Activated CD4-positive, alpha-beta T cell treated with anti-CD3 and anti-CD28 coated beads, Interleukin-2, amount 10 ng/mL, durations not matched to agents 7 days and 5 days (primary cell): ENCODE measurements at regions not wholly inside any gene's neighbourhood (a gene's known extent, or its start where the extent isn't known, plus 50 kb on each side); places are given as distances from the start of the nearest gene placed in this dataset.
A peak's percentile ranks its signal among the peaks of the same experiment; 100 is the strongest.

Experiments used
- CTCF ChIA-PET: fragments of 350-600 bp; sonication (Branson Sonifier 250); formaldehyde crosslinking; loops from one replicate; lab custom pipeline; 2021; ENCODE audit warnings: antibody characterized with exemption; lab: Charles Lee
- POLR2A ChIA-PET: fragments of 350-600 bp; sonication (Branson Sonifier 250); formaldehyde crosslinking; loops from one replicate; lab custom pipeline; 2021; ENCODE audit warnings: antibody characterized with exemption; lab: Charles Lee
- DNase-seq: peaks from one replicate; pipeline ENCODE4 v3.0.0-alpha.2; 2020
- H3K27ac Mint-ChIP-seq: one replicate; pipeline ENCODE4 v1.8.0; 2021; ENCODE audit warnings: mild to moderate bottlenecking, moderate library complexity, mixed read lengths
- H3K27me3 Mint-ChIP-seq: one replicate; pipeline ENCODE4 v1.8.0; 2021; ENCODE audit warnings: mixed read lengths
- H3K36me3 Mint-ChIP-seq: one replicate; pipeline ENCODE4 v1.8.0; 2021; ENCODE audit warnings: low read depth, mixed read lengths
- H3K4me1 Mint-ChIP-seq: one replicate; pipeline ENCODE4 v1.8.0; 2021; ENCODE audit warnings: mixed read lengths
- H3K4me3 Mint-ChIP-seq: one replicate; pipeline ENCODE4 v1.8.0; 2021; ENCODE audit warnings: mild to moderate bottlenecking, moderate library complexity, mixed read lengths
- H3K9me3 Mint-ChIP-seq: one replicate; pipeline ENCODE4 v1.8.0; 2021; ENCODE audit warnings: mixed read lengths

DNA sequence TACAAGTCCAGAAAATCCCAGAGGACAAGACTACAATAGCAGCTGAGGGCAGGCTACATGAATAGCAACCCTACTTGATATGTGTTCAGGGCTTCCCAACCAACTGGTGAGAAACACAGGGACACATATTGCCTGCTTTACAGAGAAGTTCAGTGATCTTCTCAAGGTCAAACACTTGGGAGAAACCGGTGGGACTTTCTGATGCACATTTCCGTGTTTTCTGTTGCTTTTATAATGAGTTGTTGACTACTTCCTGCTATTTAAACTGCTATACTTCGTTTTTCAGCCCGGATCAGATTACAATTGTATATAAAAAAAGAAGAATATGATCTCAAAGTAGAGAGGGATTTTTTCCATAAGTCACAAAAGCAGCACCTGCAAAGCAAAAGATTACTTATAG is 175.1 kb downstream of the SNX18 start:
- ChIA-PET POLR2A (no interaction called here), CTCF (no interaction called here)
- H3K4me1 Mint-ChIP-seq: no peaks in the 10 kb centered on the region
- H3K27ac Mint-ChIP-seq: no peak overlapping the region
- H3K9me3 Mint-ChIP-seq: peaks cover 6% of the 10 kb centered on the region
- DNase-seq: no peak
- no peaks in the 10 kb centered on the region for H3K36me3 Mint-ChIP-seq
- H3K27me3 Mint-ChIP-seq: peaks cover 2% of the 10 kb centered on the region
- no peak overlapping the region for H3K4me3 Mint-ChIP-seq

DNA sequence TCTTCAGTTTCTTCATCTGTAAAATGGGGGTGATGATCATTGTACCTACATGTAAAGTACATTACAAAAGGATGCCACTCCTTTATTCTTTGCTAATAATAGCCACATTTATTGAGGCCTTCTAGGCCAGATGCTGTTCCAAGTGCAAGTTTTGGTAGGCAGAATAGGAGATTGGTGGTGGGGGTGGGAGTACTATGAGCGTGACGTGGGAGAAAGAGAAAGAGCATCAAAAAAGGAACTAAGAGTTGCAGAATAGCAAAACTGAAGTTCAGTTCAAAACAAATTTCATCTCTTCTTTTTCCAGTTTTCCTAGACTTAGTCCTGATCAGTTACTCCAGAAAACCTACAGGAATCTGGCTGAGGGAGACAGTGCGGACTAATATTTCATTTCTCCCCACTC is 174.1 kb downstream of the SNX18 start:
- no peaks in the 10 kb centered on the region for H3K36me3 Mint-ChIP-seq
- no peaks in the 10 kb centered on the region for H3K4me1 Mint-ChIP-seq
- CTCF ChIA-PET: no interaction called here
- H3K27me3 Mint-ChIP-seq: peaks cover 2% of the 10 kb centered on the region
- DNase-seq: no peak
- H3K27ac Mint-ChIP-seq: no peak overlapping the region
- POLR2A ChIA-PET: no interaction called here
- no peak overlapping the region for H3K4me3 Mint-ChIP-seq
- H3K9me3 Mint-ChIP-seq: peaks cover 8% of the 10 kb centered on the region

DNA sequence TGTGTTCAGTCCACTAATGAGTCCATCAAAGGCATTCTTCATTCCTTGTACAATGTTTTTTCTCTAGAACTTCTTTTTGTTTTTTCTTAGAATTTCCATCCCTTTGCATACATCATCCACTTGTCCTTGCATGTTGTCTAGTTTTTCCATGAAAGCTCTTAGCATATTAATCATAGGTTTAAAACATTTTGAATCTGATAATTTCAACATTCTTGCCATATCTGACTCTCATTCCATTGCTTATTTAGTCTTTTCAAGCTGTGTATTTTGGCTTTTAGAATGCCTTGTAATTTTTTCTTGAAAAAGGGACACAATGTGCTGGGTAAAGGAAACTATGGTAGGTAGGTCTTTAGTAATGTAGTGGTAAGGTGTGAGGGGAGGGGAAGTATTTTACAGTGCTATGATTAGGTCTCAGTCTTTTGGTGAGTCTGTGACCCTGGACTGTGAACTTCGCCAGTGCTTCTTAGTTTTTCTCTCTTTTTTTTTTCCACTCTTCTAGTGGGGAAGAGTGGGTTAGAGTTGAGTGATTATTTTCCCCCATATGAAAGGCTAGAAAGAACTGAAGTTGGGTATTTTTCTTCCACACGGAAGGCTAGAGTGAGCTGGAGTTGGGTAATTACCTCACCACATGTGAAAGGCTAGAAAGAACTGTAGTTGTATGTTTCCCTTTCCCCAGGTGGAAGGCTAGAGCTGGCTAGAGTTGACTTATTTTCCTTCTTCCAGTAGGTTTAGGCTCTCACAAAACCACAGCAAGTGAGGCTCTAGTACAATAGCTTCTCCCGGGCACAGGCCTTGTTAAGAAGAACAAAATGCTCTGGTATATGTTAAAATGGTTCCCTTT is 172.1 kb downstream of the SNX18 start:
- no peak for DNase-seq
- H3K4me3 Mint-ChIP-seq: no peak overlapping the region
- POLR2A ChIA-PET: no interaction called here
- H3K27ac Mint-ChIP-seq: no peak overlapping the region
- CTCF ChIA-PET: interaction anchor here (0.7 to 1.3 kb wide), 3 partner anchors 8 to 22 kb away, joined by 3 to 4 read pairs (median 4); no protein-coding TSS in a partner anchor
- H3K36me3 Mint-ChIP-seq: no peaks in the 10 kb centered on the region
- peaks cover 16% of the 10 kb centered on the region for H3K9me3 Mint-ChIP-seq
- peaks cover 2% of the 10 kb centered on the region for H3K4me1 Mint-ChIP-seq
- peaks cover 4% of the 10 kb centered on the region for H3K27me3 Mint-ChIP-seq

DNA sequence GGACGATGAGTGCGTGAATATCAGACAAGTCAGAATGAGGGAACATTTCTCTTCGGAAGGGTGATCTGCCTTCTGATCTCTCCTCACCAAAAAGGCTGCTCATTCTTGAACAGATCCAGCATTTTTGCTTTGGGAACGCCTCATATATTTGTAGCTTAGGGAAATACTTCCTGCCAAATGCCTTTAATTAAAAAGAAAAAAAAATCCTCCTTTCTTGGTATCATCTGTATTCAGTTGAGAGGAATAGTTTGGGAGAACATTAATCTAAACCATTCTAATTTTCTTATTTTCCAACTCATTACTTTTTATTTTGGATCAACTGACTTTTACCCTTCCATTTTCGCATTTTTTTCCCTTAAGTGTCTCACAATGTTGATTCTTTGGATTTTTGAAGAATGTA is 163.4 kb downstream of the SNX18 start:
- no peak overlapping the region for H3K27ac Mint-ChIP-seq
- no peak for DNase-seq
- H3K4me1 Mint-ChIP-seq: peaks cover 8% of the 10 kb centered on the region
- no peaks in the 10 kb centered on the region for H3K36me3 Mint-ChIP-seq
- peaks cover 3% of the 10 kb centered on the region for H3K9me3 Mint-ChIP-seq
- ChIA-PET CTCF (interaction anchor here (1.0 to 1.1 kb wide), 2 partner anchors 9 to 10 kb away, joined by 3 to 4 read pairs; no protein-coding TSS in a partner anchor), POLR2A (no interaction called here)
- H3K27me3 Mint-ChIP-seq: peaks cover 18% of the 10 kb centered on the region
- H3K4me3 Mint-ChIP-seq: no peak overlapping the region

DNA sequence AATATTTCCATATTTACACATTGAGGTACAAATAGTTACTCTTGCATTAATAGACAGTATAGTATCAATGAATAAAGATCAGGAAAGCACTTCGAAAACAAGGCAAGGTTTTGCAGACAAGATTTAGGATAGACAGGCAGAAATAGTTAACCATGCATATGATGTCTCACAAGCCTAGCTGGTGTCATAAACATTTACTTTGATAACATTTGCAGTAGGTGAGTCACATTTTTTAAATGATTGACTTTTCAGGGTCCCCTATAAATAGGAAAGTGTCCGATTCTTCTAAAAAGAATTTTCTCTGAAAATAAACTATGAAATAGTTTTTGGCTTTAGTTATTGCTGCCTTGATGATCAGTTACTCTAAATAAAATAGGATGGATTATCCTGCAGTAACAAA is 162.1 kb downstream of the SNX18 start:
- Mint-ChIP-seq H3K27me3 (peaks cover 16% of the 10 kb centered on the region), H3K4me3 (no peak overlapping the region), H3K4me1 (peaks cover 15% of the 10 kb centered on the region), H3K9me3 (peaks cover 8% of the 10 kb centered on the region), H3K27ac (no peak overlapping the region), H3K36me3 (peaks cover 5% of the 10 kb centered on the region)
- no peak for DNase-seq
- POLR2A ChIA-PET: no interaction called here
- CTCF ChIA-PET: no interaction called here

DNA sequence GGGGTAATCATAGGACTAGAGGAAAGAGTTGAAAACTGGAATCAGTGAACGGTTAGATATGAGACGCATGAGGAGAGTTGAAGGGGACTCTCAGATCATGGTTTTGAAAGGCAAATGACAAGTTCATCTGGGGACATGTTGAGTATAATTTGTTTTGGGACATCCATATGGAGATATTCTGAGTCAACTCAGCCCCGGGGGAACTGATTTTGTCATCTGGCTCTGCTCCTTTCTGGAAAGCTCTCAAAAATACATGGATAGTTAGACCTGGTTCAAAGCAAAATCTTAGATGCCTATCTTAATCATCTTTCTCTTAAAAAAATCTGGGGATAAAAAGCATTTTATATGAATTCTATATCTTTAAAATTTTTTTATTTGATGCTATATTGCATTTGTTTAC is 161.2 kb downstream of the SNX18 start:
- Mint-ChIP-seq H3K4me1 (peaks cover 25% of the 10 kb centered on the region), H3K9me3 (peaks cover 9% of the 10 kb centered on the region), H3K4me3 (no peak overlapping the region), H3K27ac (no peak overlapping the region), H3K27me3 (peaks cover 16% of the 10 kb centered on the region), H3K36me3 (peaks cover 9% of the 10 kb centered on the region)
- ChIA-PET POLR2A (no interaction called here), CTCF (no interaction called here)
- DNase-seq: no peak

DNA sequence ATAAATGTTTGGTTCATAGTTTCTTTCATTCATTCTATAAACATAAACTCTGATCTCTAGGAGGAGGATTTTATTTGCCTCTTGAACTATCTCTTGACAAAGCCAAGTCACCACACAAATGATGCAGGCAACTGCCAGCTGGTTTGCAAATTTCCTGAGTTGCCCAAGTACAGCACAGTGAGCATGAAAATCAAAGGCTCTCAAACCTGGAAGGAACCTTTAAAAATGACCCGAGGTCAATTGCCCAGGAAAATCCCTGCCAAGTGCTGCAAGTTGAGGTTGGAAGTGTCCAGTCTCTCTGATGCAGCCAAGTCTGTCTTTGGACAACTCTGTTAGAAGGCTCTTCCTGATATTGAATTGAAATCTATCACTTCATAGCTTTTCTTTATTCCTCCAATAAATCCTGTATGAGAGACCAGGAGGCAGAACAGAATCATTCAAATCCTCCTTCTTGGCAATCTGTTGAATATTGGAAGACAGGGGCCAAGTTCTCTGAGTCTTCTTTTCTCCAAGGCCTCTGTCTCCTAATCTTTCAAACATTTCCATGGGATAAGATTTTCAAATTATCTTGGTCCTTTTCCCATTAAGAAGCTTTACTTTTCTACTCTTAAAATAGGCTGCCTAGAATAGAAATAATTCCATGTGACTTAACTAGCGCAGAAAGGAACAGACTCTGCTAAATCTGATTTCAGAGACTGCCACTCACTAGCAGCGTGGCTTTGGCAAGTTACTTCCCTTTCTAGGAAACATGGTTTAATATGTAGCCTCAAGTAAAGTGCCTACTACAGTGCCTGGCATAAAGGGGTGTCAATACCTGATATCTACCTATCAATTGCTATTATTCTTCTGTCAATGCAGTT is 159.2 kb downstream of the SNX18 start:
- no peak overlapping the region for H3K27ac Mint-ChIP-seq
- peaks cover 24% of the 10 kb centered on the region for H3K36me3 Mint-ChIP-seq
- ChIA-PET CTCF (no interaction called here), POLR2A (no interaction called here)
- H3K4me3 Mint-ChIP-seq: no peak overlapping the region
- H3K9me3 Mint-ChIP-seq: peaks cover 20% of the 10 kb centered on the region
- peaks cover 42% of the 10 kb centered on the region for H3K4me1 Mint-ChIP-seq
- DNase-seq: no peak
- peaks cover 5% of the 10 kb centered on the region for H3K27me3 Mint-ChIP-seq

DNA sequence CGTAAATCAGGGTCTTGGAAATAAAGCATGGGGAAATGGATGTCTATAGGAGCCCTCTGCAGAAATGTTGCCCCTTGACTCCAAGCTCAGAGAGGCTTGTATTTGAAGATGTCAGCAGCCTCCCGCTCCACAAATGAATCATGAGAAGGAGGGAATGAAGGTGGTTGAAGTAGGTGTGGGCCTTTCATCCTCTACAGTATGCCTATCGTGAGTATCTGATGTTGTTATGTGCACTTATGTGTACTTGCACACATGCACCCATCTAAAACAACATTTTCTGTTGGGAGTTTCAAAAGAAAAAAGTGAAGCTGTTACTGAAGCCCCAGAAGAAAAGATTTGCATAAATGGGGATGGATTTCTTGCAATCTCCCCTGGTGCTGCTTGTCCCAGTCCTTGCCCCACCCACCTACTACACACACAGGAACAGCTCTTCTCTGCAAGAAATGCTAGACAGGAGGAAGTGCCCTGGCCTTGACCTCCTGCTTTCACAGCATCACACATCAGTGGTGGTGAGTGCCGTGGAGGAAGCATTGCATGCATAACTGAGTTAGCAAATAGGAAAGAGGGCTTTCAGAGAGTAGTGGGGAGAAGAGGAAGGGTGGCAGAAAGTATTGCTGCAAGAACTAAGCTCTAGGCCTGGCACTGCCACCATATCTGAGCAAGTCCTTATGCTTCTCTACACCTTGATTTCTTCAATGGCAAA is 156.1 kb downstream of the SNX18 start:
- DNase-seq: peak; percentile 71
- Mint-ChIP-seq H3K4me1 (peaks cover 66% of the 10 kb centered on the region), H3K4me3 (no peak overlapping the region), H3K27ac (peak overlapping the region; percentile 62), H3K27me3 (no peaks in the 10 kb centered on the region), H3K9me3 (peaks cover 31% of the 10 kb centered on the region), H3K36me3 (peaks cover 38% of the 10 kb centered on the region)
- ChIA-PET POLR2A (interaction anchor here (0.5 to 0.6 kb wide), 2 partner anchors 24 to 27 kb away, joined by 3 to 5 read pairs; no protein-coding TSS in a partner anchor), CTCF (interaction anchor here (0.8 to 2.0 kb wide), 6 partner anchors 10 to 155 kb away, joined by 3 to 5 read pairs (median 3); partner anchors contain the start of gene SNX18)

DNA sequence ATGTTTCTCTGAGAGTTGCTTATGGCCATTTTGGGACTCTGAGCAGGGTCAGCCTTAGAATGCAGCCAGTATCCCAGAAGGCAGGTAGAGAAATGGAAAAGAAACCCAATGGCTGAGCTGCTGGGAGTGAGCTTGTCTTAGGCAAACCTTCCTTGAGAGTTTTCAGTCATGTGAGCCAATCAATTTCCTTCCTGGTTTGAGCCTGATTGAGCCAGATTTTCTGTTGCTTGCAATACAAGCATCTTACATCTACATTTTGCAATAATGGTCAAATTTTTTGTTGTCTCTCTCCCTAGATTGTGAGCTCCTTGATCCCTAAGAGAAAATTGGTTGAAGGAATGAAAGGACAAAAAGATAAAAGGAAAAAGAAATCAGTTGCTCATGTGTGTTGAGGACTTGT is 155.3 kb downstream of the SNX18 start:
- POLR2A ChIA-PET: no interaction called here
- peaks cover 39% of the 10 kb centered on the region for H3K9me3 Mint-ChIP-seq
- peak overlapping the region; percentile 62 for H3K27ac Mint-ChIP-seq
- no peak for DNase-seq
- peaks cover 71% of the 10 kb centered on the region for H3K4me1 Mint-ChIP-seq
- CTCF ChIA-PET: interaction anchor here (1.1 to 2.0 kb wide), 5 partner anchors 10 to 155 kb away, joined by 3 to 5 read pairs (median 4); partner anchors contain the start of gene SNX18
- no peaks in the 10 kb centered on the region for H3K27me3 Mint-ChIP-seq
- no peak overlapping the region for H3K4me3 Mint-ChIP-seq
- H3K36me3 Mint-ChIP-seq: peaks cover 46% of the 10 kb centered on the region

DNA sequence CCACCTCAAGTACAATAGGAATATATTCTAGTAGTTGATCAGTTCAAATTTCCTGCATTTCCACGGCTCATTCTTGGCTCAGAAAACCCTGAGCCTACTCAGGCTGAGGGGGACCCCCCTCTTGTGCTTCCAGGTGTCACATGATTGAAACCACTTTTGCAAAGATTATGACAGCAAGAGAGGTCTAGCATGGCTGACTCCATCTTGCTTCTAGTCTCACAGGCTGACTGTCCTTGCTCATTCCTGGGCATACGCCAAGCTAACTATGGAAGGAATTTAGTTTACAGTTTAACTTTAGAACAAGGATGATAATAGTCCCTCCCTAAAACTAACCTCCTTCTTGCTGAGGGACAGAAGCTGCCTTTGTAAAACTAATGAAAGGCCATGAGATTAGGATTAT is 154.1 kb downstream of the SNX18 start:
- H3K9me3 Mint-ChIP-seq: peaks cover 41% of the 10 kb centered on the region
- no peak for DNase-seq
- peaks cover 71% of the 10 kb centered on the region for H3K4me1 Mint-ChIP-seq
- H3K27ac Mint-ChIP-seq: no peak overlapping the region
- H3K36me3 Mint-ChIP-seq: peaks cover 47% of the 10 kb centered on the region
- no peak overlapping the region for H3K4me3 Mint-ChIP-seq
- CTCF ChIA-PET: interaction anchor here (1.1 to 1.3 kb wide), 2 partner anchors 9 to 11 kb away, joined by 3 to 4 read pairs; no protein-coding TSS in a partner anchor
- POLR2A ChIA-PET: no interaction called here
- peaks cover under 1% of the 10 kb centered on the region for H3K27me3 Mint-ChIP-seq

DNA sequence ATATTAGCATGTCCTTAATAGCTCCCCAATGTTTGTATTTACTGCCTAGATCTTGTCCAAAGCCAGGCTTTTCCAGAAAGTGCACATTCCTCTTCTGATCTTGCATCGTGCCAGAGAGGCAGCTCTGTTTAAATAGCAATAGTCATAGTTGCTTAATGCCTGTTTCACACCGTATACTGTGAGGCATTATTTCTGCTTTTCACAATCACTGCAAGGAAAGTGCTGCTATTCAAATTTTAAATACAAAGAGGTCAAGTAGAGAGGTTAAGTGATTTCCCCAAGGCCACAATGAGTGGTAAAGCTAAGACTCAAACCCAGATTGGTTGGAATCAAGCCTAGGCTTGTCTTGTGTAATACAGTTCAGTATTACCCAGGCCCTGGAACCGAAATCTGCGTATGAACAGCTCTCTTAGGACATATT is 153.6 kb downstream of the SNX18 start:
- peaks cover 66% of the 10 kb centered on the region for H3K4me1 Mint-ChIP-seq
- peaks cover 2% of the 10 kb centered on the region for H3K27me3 Mint-ChIP-seq

DNA sequence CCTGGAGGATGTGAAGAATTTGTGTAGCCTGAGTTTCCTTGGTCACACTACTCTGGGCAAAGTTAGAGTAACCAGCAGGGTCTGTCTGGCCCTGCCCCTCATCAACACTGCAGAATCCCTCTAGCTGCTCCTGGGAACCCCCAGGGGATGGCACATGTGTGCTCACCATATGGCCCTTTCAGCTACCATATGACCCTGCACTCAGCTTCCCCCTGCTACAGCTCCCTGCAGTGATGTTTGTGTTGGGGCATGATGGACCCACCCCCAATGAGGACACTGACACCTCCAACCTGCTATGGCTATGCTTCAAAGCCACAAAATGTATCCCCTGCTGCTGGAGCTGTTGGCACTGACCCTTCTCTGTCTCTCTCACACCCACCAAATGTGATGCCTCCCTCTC is 152.7 kb downstream of the SNX18 start:
- CTCF ChIA-PET: interaction anchor here (1.2 kb wide), 1 partner anchor 14 kb away, joined by 4 read pairs; no protein-coding TSS in a partner anchor
- POLR2A ChIA-PET: no interaction called here
- H3K27me3 Mint-ChIP-seq: peaks cover 2% of the 10 kb centered on the region

More for the DNA sequence above, 153.6 kb downstream of the SNX18 start:
- Mint-ChIP-seq H3K27ac (no peak overlapping the region), H3K36me3 (peaks cover 49% of the 10 kb centered on the region), H3K4me3 (no peak overlapping the region), H3K9me3 (peaks cover 45% of the 10 kb centered on the region)
- CTCF ChIA-PET: interaction anchor here (0.6 to 1.2 kb wide), 3 partner anchors 10 to 15 kb away, joined by 3 to 4 read pairs (median 3); no protein-coding TSS in a partner anchor
- no peak for DNase-seq
- POLR2A ChIA-PET: no interaction called here

More for the DNA sequence above, 152.7 kb downstream of the SNX18 start:
- DNase-seq: no peak
- H3K4me1 Mint-ChIP-seq: peaks cover 62% of the 10 kb centered on the region
- H3K4me3 Mint-ChIP-seq: no peak overlapping the region
- H3K27ac Mint-ChIP-seq: no peak overlapping the region
- H3K36me3 Mint-ChIP-seq: peaks cover 49% of the 10 kb centered on the region
- peaks cover 43% of the 10 kb centered on the region for H3K9me3 Mint-ChIP-seq
